NCI-H526 (cell line): ENCODE measurements at regions not wholly inside any gene's neighbourhood (a gene's known extent, or its start where the extent isn't known, plus 50 kb on each side); places are given as distances from the start of the nearest gene placed in this dataset.
"Not testable (repeated sequence)": the region's sequence is repeated elsewhere in the genome, so short reads cannot be mapped to it uniquely, and the experiment has no call there.

ENCODE experiments used
- DNase-seq, 2 experiments: peaks; one replicate each; lab custom pipeline; 2025; lab: John Stamatoyannopoulos, UW

- no peak for DNase-seq
Measured at GRCh38 chr14:76699939-76700590, 61.2 kb upstream of the VASH1 start.

- no peak for DNase-seq
Measured at GRCh38 chr14:76701436-76701835, 59.8 kb upstream of the VASH1 start.

- no peak for DNase-seq
Measured at GRCh38 chr14:76701981-76702380, 59.3 kb upstream of the VASH1 start.

GRCh38 chr14:76705214-76705613 lies 56.1 kb upstream of the VASH1 start:
- no peak for DNase-seq

GRCh38 chr14:76706207-76706606 lies 55.1 kb upstream of the VASH1 start:
- DNase-seq = not testable (repeated sequence)

- DNase-seq = no peak
Measured at GRCh38 chr14:76706811-76707210, 54.5 kb upstream of the VASH1 start.

- no peak for DNase-seq
Measured at GRCh38 chr14:76708028-76708427, 53.2 kb upstream of the VASH1 start.

GRCh38 chr14:76708771-76709170 lies 52.5 kb upstream of the VASH1 start:
- DNase-seq = no peak

GRCh38 chr14:76710056-76711010 lies 50.9 kb upstream of the VASH1 start:
- DNase-seq = peak in 1 of 2 experiments; percentile 72
